ENCODE measurements at regions not wholly inside any gene's neighbourhood (a gene's known extent, or its start where the extent isn't known, plus 50 kb on each side); places are given as distances from the start of the nearest gene placed in this dataset.

- DNase-seq: no peak
These were observed 78.3 kb downstream of the RAMP3 start for GRCh38 chr7:45235905-45236304.

- no peak for DNase-seq
These were observed 79.1 kb downstream of the RAMP3 start for GRCh38 chr7:45236666-45237065.

GRCh38 chr7:45237788-45238461 is 80.3 kb downstream of the RAMP3 start:
- no peak for DNase-seq

- no peak for DNase-seq
These were observed 81.2 kb downstream of the RAMP3 start for GRCh38 chr7:45238806-45239205.

- no peak for DNase-seq
These were observed 81.9 kb downstream of the RAMP3 start for GRCh38 chr7:45239486-45239885.

- DNase-seq: no peak
These were observed 82.7 kb downstream of the RAMP3 start for GRCh38 chr7:45240273-45240771.

GRCh38 chr7:45240926-45241325 is 83.3 kb downstream of the RAMP3 start:
- DNase-seq: no peak

- no peak for DNase-seq
These were observed 83.9 kb downstream of the RAMP3 start for GRCh38 chr7:45241339-45242109.

GRCh38 chr7:45242261-45242660 is 84.7 kb downstream of the RAMP3 start:
- no peak for DNase-seq

GRCh38 chr7:45242698-45243097 is 85.1 kb downstream of the RAMP3 start:
- no peak for DNase-seq

- DNase-seq: no peak
These were observed 87.4 kb downstream of the RAMP3 start for GRCh38 chr7:45244981-45245380.

GRCh38 chr7:45246339-45246738 is 88.7 kb downstream of the RAMP3 start:
- no peak for DNase-seq

GRCh38 chr7:45252248-45252647 is 94.7 kb downstream of the RAMP3 start:
- no peak for DNase-seq

- no peak for DNase-seq
These were observed 95.3 kb downstream of the RAMP3 start for GRCh38 chr7:45252857-45253256.

- no peak for DNase-seq
These were observed 95.8 kb downstream of the RAMP3 start for GRCh38 chr7:45253368-45253767.

- no peak for DNase-seq
These were observed 97.6 kb downstream of the RAMP3 start for GRCh38 chr7:45255187-45255586.

GRCh38 chr7:45256309-45256708 is 98.7 kb downstream of the RAMP3 start:
- DNase-seq: no peak

GRCh38 chr7:45256775-45257174 is 99.2 kb downstream of the RAMP3 start:
- no peak for DNase-seq

- DNase-seq: no peak
These were observed 99.7 kb downstream of the RAMP3 start for GRCh38 chr7:45257284-45257683.

GRCh38 chr7:45258533-45259226 is 101.1 kb downstream of the RAMP3 start:
- DNase-seq: no peak

- no peak for DNase-seq
These were observed 101.6 kb downstream of the RAMP3 start for GRCh38 chr7:45259227-45259596.

GRCh38 chr7:45259966-45260646 is 102.5 kb downstream of the RAMP3 start:
- DNase-seq: peak; percentile 49 to 63

GRCh38 chr7:45267262-45267661 is 109.7 kb downstream of the RAMP3 start:
- no peak for DNase-seq

Data from CD4-positive, alpha-beta T cell treated with Interleukin-1 beta for 1 hour (primary cell).